ENCODE measurements at regions not wholly inside any gene's neighbourhood (a gene's known extent, or its start where the extent isn't known, plus 50 kb on each side); places are given as distances from the start of the nearest gene placed in this dataset.

GRCh38 chr6:113636357-113636824 is 220.8 kb upstream of the MARCKS start:
- peak; percentile 53 for DNase-seq (ENCODE audit: low read depth)

- DNase-seq (ENCODE audit: low read depth): no peak
Observed at GRCh38 chr6:113640051-113640450, 217.1 kb upstream of the MARCKS start.

- DNase-seq (ENCODE audit: low read depth): no peak
Observed at GRCh38 chr6:113642001-113642713, 215.0 kb upstream of the MARCKS start.

- peak; percentile 69 for DNase-seq (ENCODE audit: low read depth)
Observed at GRCh38 chr6:113642714-113643406, 214.3 kb upstream of the MARCKS start.

- DNase-seq (ENCODE audit: low read depth): no peak
Observed at GRCh38 chr6:113643407-113643770, 213.8 kb upstream of the MARCKS start.

GRCh38 chr6:113644861-113645575 is 212.1 kb upstream of the MARCKS start:
- DNase-seq (ENCODE audit: low read depth): peak; percentile 99

- peak; percentile 98 for DNase-seq (ENCODE audit: low read depth)
Observed at GRCh38 chr6:113645576-113645970, 211.6 kb upstream of the MARCKS start.

GRCh38 chr6:113645986-113646385 is 211.2 kb upstream of the MARCKS start:
- peak; percentile 88 for DNase-seq (ENCODE audit: low read depth)

GRCh38 chr6:113646701-113647100 is 210.4 kb upstream of the MARCKS start:
- no peak for DNase-seq (ENCODE audit: low read depth)

GRCh38 chr6:113647143-113647889 is 209.8 kb upstream of the MARCKS start:
- DNase-seq (ENCODE audit: low read depth): no peak

GRCh38 chr6:113648698-113649097 is 208.4 kb upstream of the MARCKS start:
- DNase-seq (ENCODE audit: low read depth): no peak

- DNase-seq (ENCODE audit: low read depth): peak; percentile 24
Observed at GRCh38 chr6:113649276-113649675, 207.9 kb upstream of the MARCKS start.

- DNase-seq (ENCODE audit: low read depth): no peak
Observed at GRCh38 chr6:113649880-113650609, 207.1 kb upstream of the MARCKS start.

GRCh38 chr6:113650610-113650979 is 206.6 kb upstream of the MARCKS start:
- no peak for DNase-seq (ENCODE audit: low read depth)

- DNase-seq (ENCODE audit: low read depth): no peak
Observed at GRCh38 chr6:113651120-113651519, 206.0 kb upstream of the MARCKS start.

- no peak for DNase-seq (ENCODE audit: low read depth)
Observed at GRCh38 chr6:113651920-113652319, 205.2 kb upstream of the MARCKS start.

GRCh38 chr6:113653275-113653674 is 203.9 kb upstream of the MARCKS start:
- DNase-seq (ENCODE audit: low read depth): no peak

GRCh38 chr6:113654396-113654795 is 202.7 kb upstream of the MARCKS start:
- peak; percentile 79 for DNase-seq (ENCODE audit: low read depth)

- no peak for DNase-seq (ENCODE audit: low read depth)
Observed at GRCh38 chr6:113655761-113656160, 201.4 kb upstream of the MARCKS start.

GRCh38 chr6:113659762-113660404 is 197.3 kb upstream of the MARCKS start:
- DNase-seq (ENCODE audit: low read depth): no peak

- no peak for DNase-seq (ENCODE audit: low read depth)
Observed at GRCh38 chr6:113660819-113661218, 196.3 kb upstream of the MARCKS start.
